Hematopoietic multipotent progenitor cell treated with erythropoietin and hydrocortisone succinate and interleukin-3 and kit ligand, for 6 days (in vitro differentiated cells): ENCODE measurements at regions not wholly inside any gene's neighbourhood (a gene's known extent, or its start where the extent isn't known, plus 50 kb on each side); places are given as distances from the start of the nearest gene placed in this dataset.

Experiments used
- DNase-seq: peaks from one replicate; pipeline ENCODE4 v3.0.0-alpha.2; 2015

- no peak for DNase-seq
Observed at GRCh38 chr14:36083317-36083716, 93.2 kb downstream of the PTCSC3 start.

DNA sequence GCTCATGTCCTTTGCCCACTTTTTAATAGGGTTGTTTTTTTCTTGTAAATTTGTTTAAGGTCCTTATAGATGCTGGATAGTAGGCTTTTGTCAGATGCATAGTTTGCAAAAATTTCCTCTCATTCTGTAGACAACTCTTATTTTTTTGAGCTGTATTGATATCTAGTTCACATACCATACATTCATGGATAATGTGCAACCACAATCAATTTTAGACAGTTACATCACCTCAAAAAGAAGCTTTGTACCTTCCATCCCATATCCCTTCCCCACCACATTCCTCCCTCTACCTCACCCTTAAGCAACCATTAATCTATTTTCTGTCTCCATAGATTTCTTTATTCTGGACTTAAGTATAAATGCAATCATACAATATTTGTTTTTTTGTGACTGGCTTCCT is 98.4 kb downstream of the PTCSC3 start:
- DNase-seq: no peak

DNA sequence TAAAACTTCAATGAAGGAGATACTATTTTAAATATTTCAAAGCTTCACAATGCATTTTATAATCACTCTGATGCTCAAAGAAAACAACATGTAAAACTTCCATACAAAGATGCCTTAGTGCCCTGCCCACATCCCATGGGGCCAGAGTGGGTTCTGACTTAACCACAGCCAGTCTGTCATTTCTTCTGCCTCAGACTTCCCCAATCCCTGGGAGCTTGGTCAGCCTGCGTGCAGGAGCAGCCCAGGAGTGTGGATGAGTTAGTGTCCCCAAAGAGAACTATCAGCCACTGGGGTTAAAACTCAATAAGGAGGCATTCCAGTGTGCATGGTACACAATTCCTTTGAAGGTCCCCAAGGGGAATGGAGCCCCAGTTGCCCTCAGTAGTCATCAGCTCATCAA is 100.3 kb downstream of the PTCSC3 start:
- DNase-seq: no peak

- DNase-seq: no peak
Observed at GRCh38 chr14:36075203-36075602, 101.3 kb downstream of the PTCSC3 start.

- no peak for DNase-seq
Observed at GRCh38 chr14:36070720-36071043, 105.8 kb downstream of the PTCSC3 start.

- peak; percentile 65 for DNase-seq
Observed at GRCh38 chr14:36070031-36070719, 106.3 kb downstream of the PTCSC3 start.

GRCh38 chr14:36069535-36069900 is 107.0 kb downstream of the PTCSC3 start:
- DNase-seq: peak; percentile 67

DNA sequence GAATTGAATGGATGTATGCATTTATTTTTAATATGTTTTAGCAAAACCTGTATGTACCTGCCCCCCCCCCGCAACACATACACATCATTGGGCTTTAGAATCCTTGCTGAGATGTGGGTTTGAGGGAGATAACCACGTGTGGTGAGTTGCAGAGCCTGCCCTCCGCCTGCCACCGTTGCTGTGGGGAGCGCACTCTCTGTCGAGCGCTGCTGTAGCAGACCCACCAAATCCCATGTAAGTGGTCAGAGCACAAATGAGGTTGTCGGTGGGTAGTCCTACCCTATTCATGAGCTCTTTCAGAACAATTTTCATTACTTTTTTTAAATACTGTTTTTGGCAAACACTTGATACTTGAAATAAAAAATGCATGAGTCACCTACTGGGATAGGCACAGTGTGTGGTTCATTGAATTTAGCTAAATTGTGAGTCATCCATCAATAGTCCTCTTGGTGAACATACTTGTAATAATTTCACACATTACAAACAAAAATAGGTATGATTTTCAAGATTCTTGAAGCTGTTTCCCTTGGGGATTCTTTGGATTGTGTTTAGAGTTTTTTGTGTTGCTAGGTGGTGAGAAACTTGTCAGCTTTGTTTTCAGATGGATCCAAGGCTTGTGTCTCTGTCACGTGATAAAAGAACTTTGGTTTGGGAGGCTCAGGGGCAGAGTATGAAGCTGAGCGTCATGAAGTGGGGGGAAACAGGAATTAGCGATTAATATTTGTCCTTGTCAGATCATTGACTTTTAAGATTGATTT is 107.6 kb downstream of the PTCSC3 start:
- no peak for DNase-seq

DNA sequence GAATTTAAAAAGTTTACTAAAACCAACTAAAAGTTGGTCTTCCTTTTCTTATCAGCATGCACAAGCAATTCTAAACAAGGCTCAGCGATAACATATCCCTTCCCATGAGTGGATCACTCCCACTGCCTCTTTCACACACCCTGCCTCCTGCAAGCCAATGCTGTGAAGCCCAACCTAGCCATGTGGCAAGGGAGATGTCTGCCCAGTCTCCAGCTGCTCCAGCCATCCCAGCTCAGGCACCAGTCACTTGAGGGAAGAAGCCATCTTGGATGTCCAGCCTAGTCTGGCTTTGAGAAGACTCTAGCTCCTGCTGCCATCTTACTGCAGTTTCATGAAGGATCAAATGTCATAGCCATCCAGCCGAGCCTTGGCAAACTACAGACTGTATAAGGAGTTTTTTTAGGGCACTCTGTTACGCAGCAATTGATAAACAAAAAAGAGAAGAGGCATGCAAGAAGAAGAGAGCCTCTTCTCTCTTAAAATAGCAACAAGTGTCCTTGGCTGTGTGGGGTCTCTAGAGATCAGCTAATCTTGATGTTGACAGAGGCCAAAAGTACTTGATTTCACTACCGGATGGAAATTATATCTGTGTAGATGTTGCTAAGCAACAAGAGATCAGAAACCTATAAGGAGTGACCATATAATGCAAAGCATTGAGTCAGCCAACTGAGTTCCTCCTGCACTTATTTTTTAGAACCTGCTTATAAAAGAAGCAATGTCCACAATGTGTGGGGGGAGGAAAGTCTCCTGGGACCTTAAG is 108.9 kb downstream of the PTCSC3 start:
- no peak for DNase-seq

GRCh38 chr14:36066636-36067035 is 109.9 kb downstream of the PTCSC3 start:
- no peak for DNase-seq

DNA sequence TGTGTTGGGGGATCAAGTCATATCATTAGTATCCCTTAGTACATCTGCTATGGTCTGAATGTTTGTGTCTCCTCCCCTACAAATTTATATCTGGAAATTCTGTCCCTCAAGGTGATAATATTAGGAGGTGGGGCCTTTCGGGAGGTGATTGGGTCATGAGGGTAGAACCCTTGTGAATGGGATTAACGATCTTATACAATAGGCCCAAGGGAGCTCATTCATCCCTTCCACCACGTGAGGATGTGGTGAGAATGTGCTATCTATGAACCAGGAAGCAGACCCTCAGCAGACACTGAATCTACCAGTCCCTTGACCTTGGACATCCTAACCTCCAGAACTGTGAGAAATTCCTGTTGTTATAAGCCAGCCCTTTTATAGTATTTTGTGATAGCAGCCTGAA is 110.7 kb downstream of the PTCSC3 start:
- DNase-seq: no peak

DNA sequence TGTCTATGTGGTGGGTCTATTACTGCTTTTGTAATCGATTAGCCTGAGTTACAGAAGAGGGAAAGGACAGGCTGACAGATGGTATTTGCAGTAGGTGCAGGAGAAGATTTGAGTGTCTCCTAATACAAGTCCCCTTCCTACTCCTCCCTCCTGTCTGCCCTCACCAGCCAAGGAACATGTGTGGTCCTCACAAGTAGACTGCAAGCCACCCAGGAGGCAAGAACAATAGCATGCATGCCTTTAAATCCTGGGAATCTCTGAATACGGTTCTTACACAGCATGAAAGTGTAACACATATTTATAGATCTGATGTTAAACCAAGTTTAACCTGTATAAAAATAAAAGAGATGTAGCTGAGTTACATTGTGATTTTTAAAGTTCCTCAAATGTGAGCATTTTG is 117.0 kb downstream of the PTCSC3 start:
- no peak for DNase-seq

GRCh38 chr14:36057452-36058116 is 118.9 kb downstream of the PTCSC3 start:
- DNase-seq: no peak

GRCh38 chr14:36056845-36057244 is 119.7 kb downstream of the PTCSC3 start:
- DNase-seq: no peak

DNA sequence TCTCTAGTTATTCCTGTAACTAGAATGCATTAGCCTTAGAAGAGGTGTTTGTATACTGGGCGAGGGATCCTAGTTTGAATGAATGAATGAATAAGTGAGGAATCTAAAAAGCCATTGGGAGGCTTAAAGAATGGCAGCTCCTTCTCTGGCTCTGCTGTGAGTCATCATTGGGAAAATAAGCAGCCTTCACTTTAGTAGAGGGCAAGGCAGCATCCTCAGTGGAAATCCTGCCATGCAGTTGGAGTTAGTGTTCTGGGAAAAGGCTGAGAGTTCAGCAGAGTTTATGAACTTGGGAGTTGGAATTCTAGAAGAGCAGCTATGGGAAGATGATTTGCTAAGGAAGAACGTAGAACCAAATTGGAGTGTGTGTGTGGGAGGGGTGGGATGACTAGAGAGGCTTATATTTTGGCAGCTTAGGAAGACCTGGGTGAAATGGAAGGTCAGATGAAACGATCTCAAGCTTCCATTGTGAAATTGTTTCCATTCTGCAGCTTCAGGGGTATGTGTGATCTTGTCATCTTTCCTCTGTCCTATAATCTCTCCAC is 120.8 kb downstream of the PTCSC3 start:
- DNase-seq: no peak

- DNase-seq: no peak
Observed at GRCh38 chr14:36055052-36055378, 121.5 kb downstream of the PTCSC3 start.

DNA sequence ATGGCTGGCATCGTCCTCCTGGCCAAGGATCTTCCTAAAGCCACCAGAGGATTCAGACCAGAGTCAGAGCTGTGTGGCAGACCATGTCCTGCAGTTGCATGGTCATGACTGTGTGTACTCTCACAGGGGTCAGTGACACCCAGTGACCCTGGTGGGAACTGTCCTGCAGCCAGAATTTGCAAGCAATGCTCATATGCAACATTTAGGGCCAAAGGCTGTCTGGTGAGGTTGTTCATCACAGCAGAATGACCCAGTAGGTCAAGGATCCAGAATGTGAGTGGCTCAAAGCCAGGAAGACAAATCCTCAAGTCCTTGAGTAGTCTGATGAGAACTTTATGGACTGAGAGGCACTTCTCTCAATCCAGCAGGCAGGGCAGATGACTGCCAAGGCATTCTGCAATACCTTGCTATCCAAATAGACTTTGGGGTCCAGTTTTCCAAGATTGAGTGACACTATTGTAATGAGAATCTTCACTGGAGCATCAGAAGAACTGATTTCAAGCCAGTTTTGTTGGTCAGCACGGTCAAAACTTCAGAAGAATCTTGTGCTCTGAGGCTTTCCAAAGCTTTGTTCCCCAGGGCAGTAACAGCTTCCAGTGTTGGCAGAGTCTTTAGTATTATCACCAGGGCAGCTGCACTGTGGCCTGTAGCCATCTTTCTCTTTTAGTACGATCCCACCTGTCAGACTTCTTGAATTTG is 122.0 kb downstream of the PTCSC3 start:
- no peak for DNase-seq

- DNase-seq: no peak
Observed at GRCh38 chr14:36052681-36053080, 123.8 kb downstream of the PTCSC3 start.

DNA sequence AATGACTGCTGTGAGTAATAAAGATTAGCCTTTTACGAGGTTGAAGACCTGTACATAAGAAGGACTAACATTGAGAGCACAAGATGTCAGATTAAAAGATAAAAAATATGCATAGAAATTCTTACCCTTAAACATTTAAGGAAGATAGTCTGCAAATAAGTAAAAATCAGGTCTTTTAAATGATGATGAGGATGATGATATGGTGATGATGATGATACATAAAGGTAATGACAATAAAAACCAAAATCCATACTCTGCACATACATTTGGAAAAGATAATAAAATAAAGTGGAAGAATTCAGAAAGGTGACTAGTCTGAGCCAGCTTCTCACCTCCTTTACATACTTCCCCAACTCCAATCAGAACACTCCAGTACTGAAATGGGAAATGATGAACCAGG is 124.5 kb downstream of the PTCSC3 start:
- no peak for DNase-seq

- no peak for DNase-seq
Observed at GRCh38 chr14:36048667-36049066, 127.9 kb downstream of the PTCSC3 start.

DNA sequence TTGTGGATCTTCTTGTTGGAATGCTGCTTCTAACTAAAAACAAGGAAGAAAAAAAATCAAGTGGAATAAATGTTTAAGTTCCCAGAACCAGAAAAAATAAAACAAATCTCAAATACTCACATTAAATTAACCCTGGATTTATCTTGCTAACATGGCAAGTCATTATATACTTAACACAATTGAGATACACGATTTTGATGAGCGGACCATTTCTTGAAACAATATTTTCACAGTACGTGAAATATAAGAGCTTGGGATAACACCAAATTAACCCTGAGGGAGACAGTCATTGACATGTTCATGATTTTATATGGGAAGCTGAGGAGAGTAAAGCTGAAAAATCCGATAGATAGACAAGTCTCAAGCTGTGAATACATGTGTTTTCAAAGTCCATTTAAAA is 128.6 kb downstream of the PTCSC3 start:
- no peak for DNase-seq

- DNase-seq: no peak
Observed at GRCh38 chr14:36035675-36036074, 140.8 kb downstream of the PTCSC3 start.

DNA sequence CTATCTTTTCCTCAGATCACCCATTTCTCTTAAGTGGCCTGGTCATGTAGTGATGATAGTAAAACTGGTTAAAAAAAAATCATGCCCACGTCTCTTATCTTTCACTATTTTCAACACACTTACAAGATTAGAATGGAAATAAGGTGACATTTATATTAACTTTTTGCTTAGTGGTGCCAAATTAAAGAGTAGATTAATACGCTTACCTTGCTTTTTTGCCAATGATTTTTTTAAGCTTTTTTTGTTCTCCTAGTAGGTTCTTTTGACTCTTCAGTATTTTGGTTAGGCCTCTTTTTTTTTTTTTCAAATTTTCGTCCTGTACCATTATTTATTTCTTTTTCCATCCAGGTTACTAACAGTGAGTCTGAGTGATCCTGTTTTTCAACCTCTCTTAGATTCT is 147.9 kb downstream of the PTCSC3 start:
- DNase-seq: no peak
